Osteoblast (primary cell): ENCODE measurements at regions not wholly inside any gene's neighbourhood (a gene's known extent, or its start where the extent isn't known, plus 50 kb on each side); places are given as distances from the start of the nearest gene placed in this dataset.

Experiments
- DNase-seq: peaks from one replicate; pipeline ENCODE4 v3.0.0; 2011; ENCODE audit warnings: low spot score, mixed read lengths; ENCODE audit not compliant: insufficient read length; ENCODE audit errors: missing footprints
- H2AFZ ChIP-seq: 2 replicates; pipeline ENCODE4 v1.6.0; 2011; ENCODE audit warnings: mild to moderate bottlenecking, low read length
- H3K27ac ChIP-seq: 2 replicates; pipeline ENCODE4 v1.5.1; 2011; ENCODE audit warnings: mild to moderate bottlenecking, low read depth, low read length, moderate library complexity
- H3K27me3 ChIP-seq: 2 replicates; pipeline ENCODE4 v1.6.0; 2012; ENCODE audit warnings: mild to moderate bottlenecking, control low read depth, inconsistent platforms, low read length, moderate library complexity; ENCODE audit not compliant: insufficient read depth
- H3K36me3 ChIP-seq: 2 replicates; pipeline ENCODE4 v1.5.1; 2011; ENCODE audit warnings: mild to moderate bottlenecking, low read length, control low read depth, moderate library complexity; ENCODE audit not compliant: insufficient read depth
- H3K4me1 ChIP-seq: 2 replicates; pipeline ENCODE4 v1.5.1; 2011; ENCODE audit warnings: mild to moderate bottlenecking, low read length, control low read depth, moderate library complexity; ENCODE audit not compliant: insufficient read depth
- H3K4me2 ChIP-seq: 2 replicates; pipeline ENCODE4 v1.6.0; 2011; ENCODE audit warnings: mild to moderate bottlenecking, low read length; ENCODE audit not compliant: insufficient read depth
- H3K4me3 ChIP-seq: fragments of 200-600 bp; sonication (generic); 3 replicates; pipeline ENCODE4 v1.5.1; 2012; ENCODE audit warnings: mild to moderate bottlenecking, low read length, inconsistent platforms; ENCODE audit not compliant: insufficient read depth
- H3K79me2 ChIP-seq: 2 replicates; pipeline ENCODE4 v1.6.0; 2012; ENCODE audit warnings: mild to moderate bottlenecking, low read length, control low read depth, inconsistent platforms; ENCODE audit not compliant: insufficient read depth
- H3K9me3 ChIP-seq: 2 replicates; pipeline ENCODE4 v1.5.1; 2011; ENCODE audit warnings: low read depth, low read length, control low read depth
- H4K20me1 ChIP-seq: 2 replicates; pipeline ENCODE4 v1.6.0; 2012; ENCODE audit warnings: mild to moderate bottlenecking, low read length, control low read depth; ENCODE audit not compliant: insufficient read depth
- TF ChIP-seq, protein P1 (sequence below): IDR thresholded peaks from 2 replicates; pipeline ENCODE4 v1.5.1; 2011; ENCODE audit warnings: mild to moderate bottlenecking, low read depth, low read length, moderate library complexity; ENCODE audit errors: extremely low read depth

DNA sequence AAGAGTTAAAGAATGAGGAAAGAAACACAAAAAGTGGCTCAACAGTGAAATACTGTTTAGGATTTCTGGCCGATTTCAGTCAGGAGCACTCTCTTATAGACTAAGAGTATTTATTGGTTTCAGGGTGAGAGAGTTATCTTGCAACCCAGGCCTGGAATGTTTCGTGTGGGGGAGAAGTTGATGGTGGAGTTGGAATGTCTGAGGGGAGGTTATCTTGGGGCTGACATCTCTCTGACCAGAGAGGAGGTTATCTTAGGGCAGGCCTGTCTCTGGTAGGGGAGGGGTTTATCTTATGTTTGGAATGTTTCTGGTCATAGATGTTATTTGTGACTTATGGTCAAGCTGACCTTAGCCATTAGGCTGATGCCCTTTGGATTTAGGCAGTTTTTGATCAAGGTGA lies 80.3 kb downstream of the HTR1B start:
- Histone ChIP-seq H3K4me1 (no peaks in the 10 kb centered on the region), H3K9me3 (no peaks in the 10 kb centered on the region), H3K36me3 (no peaks in the 10 kb centered on the region), H4K20me1 (no peaks in the 10 kb centered on the region), H3K4me3 (no peak overlapping the region), H3K79me2 (no peaks in the 10 kb centered on the region), H2AFZ (no peak overlapping the region), H3K27ac (no peak overlapping the region), H3K4me2 (no peak overlapping the region), H3K27me3 (no peaks in the 10 kb centered on the region)
- no peak for DNase-seq
- TF ChIP-seq, protein P1, sequence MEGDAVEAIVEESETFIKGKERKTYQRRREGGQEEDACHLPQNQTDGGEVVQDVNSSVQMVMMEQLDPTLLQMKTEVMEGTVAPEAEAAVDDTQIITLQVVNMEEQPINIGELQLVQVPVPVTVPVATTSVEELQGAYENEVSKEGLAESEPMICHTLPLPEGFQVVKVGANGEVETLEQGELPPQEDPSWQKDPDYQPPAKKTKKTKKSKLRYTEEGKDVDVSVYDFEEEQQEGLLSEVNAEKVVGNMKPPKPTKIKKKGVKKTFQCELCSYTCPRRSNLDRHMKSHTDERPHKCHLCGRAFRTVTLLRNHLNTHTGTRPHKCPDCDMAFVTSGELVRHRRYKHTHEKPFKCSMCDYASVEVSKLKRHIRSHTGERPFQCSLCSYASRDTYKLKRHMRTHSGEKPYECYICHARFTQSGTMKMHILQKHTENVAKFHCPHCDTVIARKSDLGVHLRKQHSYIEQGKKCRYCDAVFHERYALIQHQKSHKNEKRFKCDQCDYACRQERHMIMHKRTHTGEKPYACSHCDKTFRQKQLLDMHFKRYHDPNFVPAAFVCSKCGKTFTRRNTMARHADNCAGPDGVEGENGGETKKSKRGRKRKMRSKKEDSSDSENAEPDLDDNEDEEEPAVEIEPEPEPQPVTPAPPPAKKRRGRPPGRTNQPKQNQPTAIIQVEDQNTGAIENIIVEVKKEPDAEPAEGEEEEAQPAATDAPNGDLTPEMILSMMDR = no peak

DNA sequence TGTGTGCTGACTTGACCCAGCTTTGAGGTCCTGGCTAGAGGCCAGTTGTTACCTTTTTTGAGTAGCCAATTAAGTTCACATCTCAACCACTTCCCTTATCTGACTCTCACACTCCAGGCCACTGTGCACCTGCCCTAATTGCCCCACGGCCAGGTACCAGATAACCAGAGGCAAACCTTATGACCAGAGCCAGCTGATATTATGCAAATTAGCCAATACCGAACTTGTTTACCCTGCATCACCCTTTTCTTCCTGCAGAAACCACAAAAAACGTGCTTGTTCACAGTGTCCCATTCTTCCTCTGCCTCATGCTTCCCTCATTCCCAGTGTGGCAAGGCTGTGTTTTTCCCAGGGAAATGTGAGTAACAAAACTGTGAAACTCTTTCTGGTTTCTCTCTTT lies 89.3 kb downstream of the HTR1B start:
- no peaks in the 10 kb centered on the region for H3K27me3 ChIP-seq
- H3K27ac ChIP-seq = no peak overlapping the region
- H3K36me3 ChIP-seq = no peaks in the 10 kb centered on the region
- no peak overlapping the region for H3K4me2 ChIP-seq
- H3K9me3 ChIP-seq = no peaks in the 10 kb centered on the region
- DNase-seq = no peak
- no peak overlapping the region for H2AFZ ChIP-seq
- TF ChIP-seq, protein P1 = no peak
- H3K4me1 ChIP-seq = no peaks in the 10 kb centered on the region
- no peaks in the 10 kb centered on the region for H3K79me2 ChIP-seq
- no peaks in the 10 kb centered on the region for H4K20me1 ChIP-seq
- H3K4me3 ChIP-seq = no peak overlapping the region

DNA sequence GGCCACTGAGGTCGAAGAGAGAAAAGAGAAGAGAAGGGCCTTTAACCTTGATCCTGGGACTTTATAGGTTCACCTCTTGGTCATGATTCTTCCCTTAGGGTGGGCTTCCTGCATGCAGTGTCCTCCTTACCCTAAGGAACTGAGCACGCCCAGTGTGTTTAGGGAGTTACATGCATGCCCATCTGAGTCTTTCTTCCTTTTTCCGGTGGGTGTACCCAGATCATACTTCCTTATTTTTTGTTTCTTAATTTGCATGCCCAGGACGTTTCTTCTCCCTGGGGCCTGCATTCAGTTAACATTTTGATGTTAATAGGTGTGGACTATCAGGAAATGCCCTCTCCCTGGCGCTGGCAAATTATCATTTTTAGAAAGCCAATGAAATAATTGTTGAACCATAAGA lies 91.5 kb downstream of the HTR1B start:
- Histone ChIP-seq H3K79me2 (no peaks in the 10 kb centered on the region), H4K20me1 (no peaks in the 10 kb centered on the region), H2AFZ (no peak overlapping the region), H3K4me2 (no peak overlapping the region), H3K27ac (no peak overlapping the region), H3K9me3 (no peaks in the 10 kb centered on the region), H3K4me1 (no peaks in the 10 kb centered on the region), H3K4me3 (no peak overlapping the region), H3K36me3 (no peaks in the 10 kb centered on the region), H3K27me3 (no peaks in the 10 kb centered on the region)
- no peak for DNase-seq
- TF ChIP-seq, protein P1 = no peak

DNA sequence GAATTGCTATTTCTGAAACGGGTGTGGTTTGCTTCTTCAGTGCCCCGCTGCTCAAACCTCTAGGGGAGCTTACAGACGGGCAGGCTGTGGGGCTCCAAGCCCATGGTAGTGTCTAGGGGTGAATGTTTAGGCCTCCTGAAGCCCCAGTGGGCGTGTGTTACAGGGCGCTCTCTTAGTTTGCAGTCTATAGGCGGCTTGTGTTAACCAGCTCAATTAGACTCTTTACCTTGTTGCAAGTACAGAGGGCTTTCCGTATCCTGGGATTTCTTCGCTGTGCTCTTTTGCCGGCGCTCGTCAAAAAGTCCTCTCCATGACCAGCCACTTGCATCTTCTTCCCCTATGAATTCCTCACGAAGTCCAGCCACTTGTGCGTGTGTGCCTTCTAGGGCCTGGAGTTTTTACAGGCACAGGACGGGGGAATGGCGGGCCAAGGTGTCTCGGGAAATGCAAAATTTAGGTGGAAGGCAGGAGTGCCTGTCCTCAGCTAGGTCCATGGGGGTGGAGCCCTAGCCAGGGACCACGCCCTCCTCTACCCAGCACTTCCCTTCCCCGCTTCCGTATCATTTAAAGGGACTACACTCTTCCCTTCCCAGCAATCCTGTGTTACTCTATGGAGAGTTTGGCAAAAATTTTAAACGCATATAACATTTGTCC lies 94.5 kb downstream of the HTR1B start:
- H3K4me1 ChIP-seq = no peaks in the 10 kb centered on the region
- no peaks in the 10 kb centered on the region for H3K9me3 ChIP-seq
- H3K79me2 ChIP-seq = no peaks in the 10 kb centered on the region
- H3K4me3 ChIP-seq = peak overlapping the region; percentile 70
- H3K4me2 ChIP-seq = peak overlapping the region; percentile 51
- no peak for DNase-seq
- TF ChIP-seq, protein P1 = no peak
- no peak overlapping the region for H3K27ac ChIP-seq
- no peaks in the 10 kb centered on the region for H4K20me1 ChIP-seq
- no peaks in the 10 kb centered on the region for H3K36me3 ChIP-seq
- H2AFZ ChIP-seq = peak overlapping the region; percentile 67
- H3K27me3 ChIP-seq = no peaks in the 10 kb centered on the region
